CD14-positive monocyte (primary cell): ENCODE measurements at regions not wholly inside any gene's neighbourhood (a gene's known extent, or its start where the extent isn't known, plus 50 kb on each side); places are given as distances from the start of the nearest gene placed in this dataset.

Source experiments
- DNase-seq, 3 donors: peaks; one replicate each; pipeline ENCODE4 v3.0.0-alpha.2; 2011 to 2022
- H2AFZ ChIP-seq: 2 replicates; pipeline ENCODE4 v1.6.0; 2012; ENCODE audit warnings: mild to moderate bottlenecking, low read depth, low read length, inconsistent platforms; ENCODE audit not compliant: insufficient read depth, poor library complexity, severe bottlenecking
- H3K27ac ChIP-seq, 2 donors: 1 replicate in 1 of 2; 2 replicates in 1 of 2; pipeline ENCODE4 v1.5.1; 2012 to 2013; ENCODE audit warnings: low read length in 2 of 2, control low read depth in 1 of 2, inconsistent platforms in 1 of 2, low read depth in 1 of 2, mild to moderate bottlenecking in 1 of 2
- H3K27me3 ChIP-seq, 2 donors: one replicate each; pipeline versions ENCODE4 v1.6.0 to v1.6.1; 2011 to 2013; ENCODE audit warnings: low read length in 2 of 2; ENCODE audit not compliant: control insufficient read depth in 2 of 2, insufficient read depth in 2 of 2
- H3K36me3 ChIP-seq, 2 donors: replicated peaks in 1 of 2; 1 replicate in 1 of 2; 2 replicates in 1 of 2; pipeline versions ENCODE4 v1.5.1 to v1.6.1; 2012 to 2013; ENCODE audit warnings: low read length in 2 of 2, control low read depth in 1 of 2, inconsistent platforms in 1 of 2, mild to moderate bottlenecking in 1 of 2; ENCODE audit not compliant: insufficient read depth in 2 of 2, control insufficient read depth in 1 of 2
- H3K4me1 ChIP-seq, 2 donors: 1 replicate in 1 of 2; 2 replicates in 1 of 2; pipeline versions ENCODE4 v1.5.1 to v1.6.1; 2012 to 2013; ENCODE audit warnings: low read length in 2 of 2, control low read depth in 1 of 2, inconsistent platforms in 1 of 2, mild to moderate bottlenecking in 1 of 2, moderate library complexity in 1 of 2; ENCODE audit not compliant: insufficient read depth in 2 of 2, control insufficient read depth in 1 of 2
- H3K4me2 ChIP-seq: replicated peaks from 2 replicates; pipeline ENCODE3; 2012; ENCODE audit warnings: low read length, moderate library complexity, mild to moderate bottlenecking; ENCODE audit not compliant: poor library complexity, severe bottlenecking; ENCODE audit errors: extremely low read depth
- H3K4me3 ChIP-seq, 3 experiments: fragments of 200-600 bp in 1 of 3; sonication (generic) in 1 of 3; replicated peaks in 1 of 3; 1 replicate in 2 of 3; 2 replicates in 1 of 3; pipeline ENCODE4 v1.5.1; 2011 to 2013; ENCODE audit warnings: low read length in 3 of 3, mild to moderate bottlenecking in 3 of 3, control low read depth in 2 of 3, low read depth in 2 of 3, inconsistent platforms in 1 of 3, moderate library complexity in 1 of 3
- H3K79me2 ChIP-seq: 2 replicates; pipeline ENCODE4 v1.6.0; 2012; ENCODE audit warnings: mild to moderate bottlenecking, control low read depth, inconsistent platforms, low read length, moderate library complexity; ENCODE audit not compliant: insufficient read depth
- H3K9ac ChIP-seq: 2 replicates; pipeline ENCODE4 v1.6.0; 2017; ENCODE audit warnings: low read length, mild to moderate bottlenecking; ENCODE audit not compliant: insufficient read depth, poor library complexity, severe bottlenecking
- H3K9me3 ChIP-seq, 2 donors: replicated peaks in 1 of 2; 1 replicate in 1 of 2; 2 replicates in 1 of 2; pipeline versions ENCODE4 v1.5.1 to v1.6.1; 2012 to 2013; ENCODE audit warnings: low read length in 2 of 2, control low read depth in 1 of 2; ENCODE audit not compliant: control insufficient read depth in 1 of 2, insufficient read depth in 1 of 2
- H4K20me1 ChIP-seq: 2 replicates; pipeline ENCODE4 v1.6.0; 2012; ENCODE audit warnings: mild to moderate bottlenecking, low read length, control low read depth, moderate library complexity; ENCODE audit not compliant: insufficient read depth
- H3K27ac Mint-ChIP-seq, 7 donors: one replicate each; pipeline ENCODE4 v1.8.0; 2020; ENCODE audit warnings: mild to moderate bottlenecking in 7 of 7, mixed read lengths in 7 of 7, moderate library complexity in 6 of 7, inconsistent platforms in 2 of 7
- H3K27me3 Mint-ChIP-seq, 3 donors: one replicate each; pipeline ENCODE4 v1.8.0; 2021 to 2022; ENCODE audit warnings: low read depth in 3 of 3, mild to moderate bottlenecking in 3 of 3, mixed read lengths in 3 of 3, moderate library complexity in 3 of 3, inconsistent platforms in 1 of 3
- H3K36me3 Mint-ChIP-seq, 2 donors: one replicate each; pipeline ENCODE4 v1.8.0; 2020; ENCODE audit warnings: mixed read lengths in 2 of 2, inconsistent platforms in 1 of 2, mild to moderate bottlenecking in 1 of 2
- H3K4me1 Mint-ChIP-seq: one replicate; pipeline ENCODE4 v1.8.0; 2020; ENCODE audit warnings: mild to moderate bottlenecking, mixed read lengths
- H3K4me3 Mint-ChIP-seq, 2 donors: one replicate each; pipeline ENCODE4 v1.8.0; 2020; ENCODE audit warnings: mild to moderate bottlenecking in 2 of 2, mixed read lengths in 2 of 2, moderate library complexity in 1 of 2
- H3K9me3 Mint-ChIP-seq, 7 donors: one replicate each; pipeline ENCODE4 v1.8.0; 2020 to 2022; ENCODE audit warnings: mixed read lengths in 7 of 7, mild to moderate bottlenecking in 6 of 7, moderate library complexity in 6 of 7, inconsistent platforms in 2 of 7
- WGBS: methylation state at CpG from one replicate; pipeline ENCODE4 v1.1.5; 2013; ENCODE audit warnings: missing lambda C conversion rate; ENCODE audit not compliant: insufficient coverage; 5-methylcytosine and 5-hydroxymethylcytosine counted together
- intact Hi-C, 2 donors: fragments of 100-400 bp; cut with micrococcal nuclease; formaldehyde crosslinking; loops; one replicate each; pipeline versions ENCODE4 v1.15.0 to v1.15.1; 2023
- TF ChIP-seq, protein P1 (sequence below): fragments of 200-600 bp; IDR thresholded peaks from one replicate; pipeline ENCODE4 v1.8.0; 2022; ENCODE audit warnings: antibody characterized with exemption, mild to moderate bottlenecking

GRCh38 chr17:12254460-12254859 is 233.8 kb downstream of the MAP2K4 start:
- Histone ChIP-seq H3K79me2 (no peaks in the 10 kb centered on the region), H3K9me3 (no peaks in the 10 kb centered on the region), H3K36me3 (no peaks in the 10 kb centered on the region), H3K9ac (no peak overlapping the region), H2AFZ (no peak overlapping the region), H4K20me1 (no peaks in the 10 kb centered on the region), H3K4me3 (no peak overlapping the region), H3K4me2 (no peak overlapping the region), H3K27me3 (no peaks in the 10 kb centered on the region), H3K4me1 (no peaks in the 10 kb centered on the region), H3K27ac (no peak overlapping the region)
- no peaks in the 10 kb centered on the region for H3K36me3 Mint-ChIP-seq
- TF ChIP-seq, protein P1, sequence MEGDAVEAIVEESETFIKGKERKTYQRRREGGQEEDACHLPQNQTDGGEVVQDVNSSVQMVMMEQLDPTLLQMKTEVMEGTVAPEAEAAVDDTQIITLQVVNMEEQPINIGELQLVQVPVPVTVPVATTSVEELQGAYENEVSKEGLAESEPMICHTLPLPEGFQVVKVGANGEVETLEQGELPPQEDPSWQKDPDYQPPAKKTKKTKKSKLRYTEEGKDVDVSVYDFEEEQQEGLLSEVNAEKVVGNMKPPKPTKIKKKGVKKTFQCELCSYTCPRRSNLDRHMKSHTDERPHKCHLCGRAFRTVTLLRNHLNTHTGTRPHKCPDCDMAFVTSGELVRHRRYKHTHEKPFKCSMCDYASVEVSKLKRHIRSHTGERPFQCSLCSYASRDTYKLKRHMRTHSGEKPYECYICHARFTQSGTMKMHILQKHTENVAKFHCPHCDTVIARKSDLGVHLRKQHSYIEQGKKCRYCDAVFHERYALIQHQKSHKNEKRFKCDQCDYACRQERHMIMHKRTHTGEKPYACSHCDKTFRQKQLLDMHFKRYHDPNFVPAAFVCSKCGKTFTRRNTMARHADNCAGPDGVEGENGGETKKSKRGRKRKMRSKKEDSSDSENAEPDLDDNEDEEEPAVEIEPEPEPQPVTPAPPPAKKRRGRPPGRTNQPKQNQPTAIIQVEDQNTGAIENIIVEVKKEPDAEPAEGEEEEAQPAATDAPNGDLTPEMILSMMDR = no peak
- H3K27ac Mint-ChIP-seq = no peak overlapping the region
- no peak for DNase-seq
- no peaks in the 10 kb centered on the region for H3K4me1 Mint-ChIP-seq
- H3K9me3 Mint-ChIP-seq = peaks cover 0 to 5% (median 0%) of the 10 kb centered on the region in 7 donors
- intact Hi-C loops = no loop called here
- peaks cover 0 to 2% (median 0%) of the 10 kb centered on the region in 3 donors for H3K27me3 Mint-ChIP-seq
- H3K4me3 Mint-ChIP-seq = no peak overlapping the region
- WGBS = 88% methylated on average over 7 of the region's 9 CpGs

- no peak overlapping the region for H3K4me3 ChIP-seq
- H3K9me3 ChIP-seq = peaks cover 2 to 3% of the 10 kb centered on the region in 2 donors
- no peaks in the 10 kb centered on the region for H3K36me3 Mint-ChIP-seq
- no peak overlapping the region for H3K27ac Mint-ChIP-seq
- intact Hi-C loops = no loop called here
- no peak overlapping the region for H3K4me3 Mint-ChIP-seq
- H3K27me3 ChIP-seq = no peaks in the 10 kb centered on the region
- H3K9ac ChIP-seq = no peak overlapping the region
- peaks cover 0 to 2% (median 0%) of the 10 kb centered on the region in 3 donors for H3K27me3 Mint-ChIP-seq
- DNase-seq = no peak
- no peaks in the 10 kb centered on the region for H3K79me2 ChIP-seq
- no peak overlapping the region for H3K27ac ChIP-seq
- no peak overlapping the region for H3K4me2 ChIP-seq
- H3K4me1 Mint-ChIP-seq = no peaks in the 10 kb centered on the region
- TF ChIP-seq, protein P1 = peak; percentile 57
- H3K4me1 ChIP-seq = no peaks in the 10 kb centered on the region
- H2AFZ ChIP-seq = no peak overlapping the region
- H4K20me1 ChIP-seq = no peaks in the 10 kb centered on the region
- no CpG with 5 or more reads among the region's 4 CpGs for WGBS
- no peaks in the 10 kb centered on the region for H3K36me3 ChIP-seq
- H3K9me3 Mint-ChIP-seq = peaks cover 0 to 7% (median 3%) of the 10 kb centered on the region in 7 donors
These were observed 235.8 kb downstream of the MAP2K4 start for GRCh38 chr17:12256380-12256995.
